ENCODE measurements at regions not wholly inside any gene's neighbourhood (a gene's known extent, or its start where the extent isn't known, plus 50 kb on each side); places are given as distances from the start of the nearest gene placed in this dataset.

DNA sequence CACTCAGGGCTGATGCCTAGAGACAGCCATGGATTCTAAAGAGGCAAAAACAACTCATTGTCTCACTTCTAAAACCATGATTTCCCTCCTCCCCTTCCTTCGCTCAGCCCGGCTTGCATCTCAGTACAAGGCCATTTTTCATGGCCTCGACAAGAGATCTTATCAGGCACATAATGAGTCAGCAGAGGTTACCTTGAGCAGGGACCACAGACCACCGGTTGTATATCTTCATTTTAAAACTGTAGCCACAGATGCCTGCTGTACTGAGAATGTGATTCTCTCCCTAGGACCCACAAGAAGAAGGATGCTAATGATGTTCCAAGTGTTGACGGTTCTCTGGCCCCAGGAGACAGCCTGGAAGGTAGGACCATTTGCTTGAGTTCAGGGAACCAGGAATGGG lies 331.9 kb downstream of the AJAP1 start:
- no peak overlapping the region for H3K4me2 ChIP-seq
- DNase-seq (ENCODE audit: low spot score) = no peak
- H3K27ac ChIP-seq = no peak overlapping the region
- Mint-ChIP-seq H3K27ac (no peak overlapping the region), H3K4me3 (no peak overlapping the region), H3K36me3 (no peaks in the 10 kb centered on the region), H3K27me3 (ENCODE audit: insufficient read depth, low read depth) (peaks cover 10% of the 10 kb centered on the region), H3K9me3 (peaks cover 3% of the 10 kb centered on the region), H3K4me1 (peaks cover 25% of the 10 kb centered on the region)
- no peak overlapping the region for H3K4me3 ChIP-seq
- H4K20me1 ChIP-seq (ENCODE audit: low read depth) = no peaks in the 10 kb centered on the region
- H3K4me1 ChIP-seq = peaks cover 16% of the 10 kb centered on the region
- H3K27me3 ChIP-seq = no peaks in the 10 kb centered on the region
- H3K9me3 ChIP-seq (ENCODE audit: low read depth) = no peaks in the 10 kb centered on the region
- H3K79me2 ChIP-seq (ENCODE audit: low read depth) = no peaks in the 10 kb centered on the region
- H2AFZ ChIP-seq (replicated peaks) = no peak overlapping the region
- TF ChIP-seq EZH2 (IDR thresholded peaks at IDR 0.05) = no peak
- TF ChIP-seq, protein P1, sequence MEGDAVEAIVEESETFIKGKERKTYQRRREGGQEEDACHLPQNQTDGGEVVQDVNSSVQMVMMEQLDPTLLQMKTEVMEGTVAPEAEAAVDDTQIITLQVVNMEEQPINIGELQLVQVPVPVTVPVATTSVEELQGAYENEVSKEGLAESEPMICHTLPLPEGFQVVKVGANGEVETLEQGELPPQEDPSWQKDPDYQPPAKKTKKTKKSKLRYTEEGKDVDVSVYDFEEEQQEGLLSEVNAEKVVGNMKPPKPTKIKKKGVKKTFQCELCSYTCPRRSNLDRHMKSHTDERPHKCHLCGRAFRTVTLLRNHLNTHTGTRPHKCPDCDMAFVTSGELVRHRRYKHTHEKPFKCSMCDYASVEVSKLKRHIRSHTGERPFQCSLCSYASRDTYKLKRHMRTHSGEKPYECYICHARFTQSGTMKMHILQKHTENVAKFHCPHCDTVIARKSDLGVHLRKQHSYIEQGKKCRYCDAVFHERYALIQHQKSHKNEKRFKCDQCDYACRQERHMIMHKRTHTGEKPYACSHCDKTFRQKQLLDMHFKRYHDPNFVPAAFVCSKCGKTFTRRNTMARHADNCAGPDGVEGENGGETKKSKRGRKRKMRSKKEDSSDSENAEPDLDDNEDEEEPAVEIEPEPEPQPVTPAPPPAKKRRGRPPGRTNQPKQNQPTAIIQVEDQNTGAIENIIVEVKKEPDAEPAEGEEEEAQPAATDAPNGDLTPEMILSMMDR (IDR thresholded peaks at IDR 0.05) = no peak
- no peak for TF ChIP-seq EZH2phosphoT487 (IDR thresholded peaks at IDR 0.05)
- no peaks in the 10 kb centered on the region for H3K36me3 ChIP-seq
- no peak overlapping the region for H3K9ac ChIP-seq
- peaks cover 9% of the 10 kb centered on the region for H3F3A ChIP-seq (ENCODE audit: low read depth)

DNA sequence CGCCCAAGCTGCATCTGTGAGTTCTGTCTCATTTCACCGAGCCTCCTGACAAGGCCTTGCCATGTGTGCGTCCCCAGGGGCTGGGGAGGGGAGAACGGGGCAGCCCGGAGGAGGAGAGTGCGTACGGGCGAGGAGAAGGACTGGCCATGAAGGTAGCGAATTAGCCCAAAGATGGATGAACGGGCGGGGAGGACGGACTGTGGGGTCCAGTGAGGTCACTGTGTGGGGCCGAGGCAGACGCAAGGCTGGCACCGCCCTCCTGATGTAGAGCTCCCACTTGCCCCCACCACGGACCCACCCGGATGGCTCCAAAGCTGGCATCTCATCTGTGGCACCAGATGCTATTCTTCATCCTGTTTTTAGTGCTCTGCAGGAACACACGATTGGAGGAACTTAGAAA lies 330.4 kb downstream of the AJAP1 start:
- Histone ChIP-seq H3K9me3 (ENCODE audit: low read depth) (no peaks in the 10 kb centered on the region), H3K4me1 (peaks cover 16% of the 10 kb centered on the region), H3K27me3 (no peaks in the 10 kb centered on the region), H3K27ac (no peak overlapping the region), H3K4me3 (no peak overlapping the region), H3K9ac (no peak overlapping the region), H3K79me2 (ENCODE audit: low read depth) (no peaks in the 10 kb centered on the region), H2AFZ (replicated peaks) (no peak overlapping the region), H3K4me2 (no peak overlapping the region), H4K20me1 (ENCODE audit: low read depth) (no peaks in the 10 kb centered on the region), H3K36me3 (no peaks in the 10 kb centered on the region), H3F3A (ENCODE audit: low read depth) (peaks cover 9% of the 10 kb centered on the region)
- Mint-ChIP-seq H3K27me3 (ENCODE audit: insufficient read depth, low read depth) (peaks cover 15% of the 10 kb centered on the region), H3K27ac (no peak overlapping the region), H3K4me1 (peaks cover 31% of the 10 kb centered on the region), H3K9me3 (peaks cover 3% of the 10 kb centered on the region), H3K36me3 (no peaks in the 10 kb centered on the region), H3K4me3 (no peak overlapping the region)
- TF ChIP-seq EZH2phosphoT487 (IDR thresholded peaks at IDR 0.05) = no peak
- TF ChIP-seq, protein P1 (IDR thresholded peaks at IDR 0.05) = no peak
- TF ChIP-seq EZH2 (IDR thresholded peaks at IDR 0.05) = no peak
- DNase-seq (ENCODE audit: low spot score) = no peak

DNA sequence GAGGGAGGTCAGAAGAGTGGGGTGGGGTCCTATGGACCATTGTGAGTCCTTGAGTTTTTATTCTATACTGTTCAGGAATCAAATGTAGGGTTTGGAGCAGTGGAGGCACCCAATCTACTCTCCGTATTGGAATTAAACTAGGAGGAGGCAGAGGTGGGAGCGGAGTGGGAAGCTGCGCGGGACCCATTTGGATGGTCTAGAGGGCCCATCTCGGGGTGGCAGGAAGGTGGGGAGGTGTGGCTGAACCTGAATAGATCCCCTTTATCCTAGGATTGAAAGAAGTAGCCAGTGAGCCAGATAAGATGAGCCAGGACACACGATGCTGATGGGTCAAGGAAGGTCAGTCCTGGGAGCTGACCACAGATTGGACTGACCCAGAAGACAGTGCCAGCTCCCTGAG lies 325.8 kb downstream of the AJAP1 start:
- H2AFZ ChIP-seq (replicated peaks) = no peak overlapping the region
- H3K79me2 ChIP-seq (ENCODE audit: low read depth) = no peaks in the 10 kb centered on the region
- H3K4me1 Mint-ChIP-seq = peaks cover 17% of the 10 kb centered on the region
- H3K27ac Mint-ChIP-seq = no peak overlapping the region
- no peak overlapping the region for H3K4me3 ChIP-seq
- H3F3A ChIP-seq (ENCODE audit: low read depth) = peaks cover 4% of the 10 kb centered on the region
- no peaks in the 10 kb centered on the region for H3K9me3 Mint-ChIP-seq
- H3K4me3 Mint-ChIP-seq = no peak overlapping the region
- no peaks in the 10 kb centered on the region for H3K36me3 Mint-ChIP-seq
- no peaks in the 10 kb centered on the region for H3K9me3 ChIP-seq (ENCODE audit: low read depth)
- H3K9ac ChIP-seq = no peak overlapping the region
- no peak for DNase-seq (ENCODE audit: low spot score)
- H3K27ac ChIP-seq = no peak overlapping the region
- no peaks in the 10 kb centered on the region for H4K20me1 ChIP-seq (ENCODE audit: low read depth)
- TF ChIP-seq EZH2phosphoT487 (IDR thresholded peaks at IDR 0.05) (no peak), EZH2 (IDR thresholded peaks at IDR 0.05) (no peak)
- TF ChIP-seq, protein P1 (IDR thresholded peaks at IDR 0.05) = no peak
- no peak overlapping the region for H3K4me2 ChIP-seq
- peaks cover 7% of the 10 kb centered on the region for H3K4me1 ChIP-seq
- no peaks in the 10 kb centered on the region for H3K36me3 ChIP-seq
- peaks cover 9% of the 10 kb centered on the region for H3K27me3 Mint-ChIP-seq (ENCODE audit: insufficient read depth, low read depth)
- no peaks in the 10 kb centered on the region for H3K27me3 ChIP-seq

All from neural progenitor cell (in vitro differentiated cells).